ENCODE measurements at regions not wholly inside any gene's neighbourhood (a gene's known extent, or its start where the extent isn't known, plus 50 kb on each side); places are given as distances from the start of the nearest gene placed in this dataset.

- ChIA-PET RAD21 (ENCODE audit: unreplicated experiment) (interaction anchor here (1.2 kb wide), 1 partner anchor 23 kb away, joined by 5 read pairs; no protein-coding TSS in a partner anchor), CTCF (no interaction called here), POLR2A (no interaction called here), SMC1A (ENCODE audit: uncharacterized antibody, unreplicated experiment) (interaction anchor here (1.3 kb wide), 1 partner anchor 11 kb away, joined by 4 read pairs; no protein-coding TSS in a partner anchor)
- WGBS (ENCODE audit: insufficient coverage, insufficient replicate concordance, low lambda C conversion rate, missing lambda C conversion rate): 82% methylated on average over 1 of the region's 1 CpG
- TF ChIP-seq SIN3A (IDR thresholded peaks at IDR 0.05; ENCODE audit: low read depth, low read length): no peak
- TF ChIP-seq EGR1 (IDR thresholded peaks at IDR 0.05; ENCODE audit: borderline replicate concordance in 1 of 2, low read depth in 2 of 2, low read length in 2 of 2): no peak
- TF ChIP-seq RB1 (IDR thresholded peaks at IDR 0.05; ENCODE audit: borderline replicate concordance): no peak
- TF ChIP-seq GATAD2B (conservative IDR thresholded peaks at IDR 0.05; ENCODE audit: low read depth): no peak
- no peak for TF ChIP-seq BRCA1 (IDR thresholded peaks at IDR 0.05; ENCODE audit: low read depth, low read length)
- TF ChIP-seq SREBF2 (IDR thresholded peaks at IDR 0.05; ENCODE audit: low read length): no peak
- TF ChIP-seq MYB (IDR thresholded peaks at IDR 0.05; ENCODE audit: borderline replicate concordance, low read depth, low read length): no peak
- no peak for TF ChIP-seq FOS (IDR thresholded peaks at IDR 0.05; ENCODE audit: borderline replicate concordance, extremely low read depth, insufficient read length)
- no peak for TF ChIP-seq TCF12 (IDR thresholded peaks at IDR 0.05; ENCODE audit: low read depth, low read length)
- no peak for TF ChIP-seq SRF (IDR thresholded peaks at IDR 0.05; ENCODE audit: low read depth in 2 of 2, low read length in 2 of 2)
- no peak for TF ChIP-seq DPF2 (IDR thresholded peaks at IDR 0.05)
- no peak for TF ChIP-seq WRNIP1 (IDR thresholded peaks at IDR 0.05; ENCODE audit: borderline replicate concordance, low read depth, low read length)
- TF ChIP-seq ZNF622 (IDR thresholded peaks at IDR 0.05): no peak
- TF ChIP-seq POLR2AphosphoS5 (IDR thresholded peaks at IDR 0.05; ENCODE audit: low read length): no peak
- DNase-seq (ENCODE audit: low read depth, low spot score): no peak
- Histone ChIP-seq H3K36me3 (ENCODE audit: control insufficient read depth in 2 of 2, insufficient read depth in 2 of 2, low read length in 1 of 2) (no peaks in the 10 kb centered on the region), H3K27ac (ENCODE audit: control insufficient read depth, insufficient read depth) (no peak overlapping the region), H3K4me1 (ENCODE audit: control insufficient read depth, insufficient read depth, low read length) (peaks cover 12% of the 10 kb centered on the region; the same call in 1 of the 2 replicates), H3K4me3 (no peak overlapping the region), H3K79me2 (ENCODE audit: control insufficient read depth, insufficient read depth, low read length) (no peaks in the 10 kb centered on the region), H4K20me1 (ENCODE audit: control insufficient read depth, insufficient read depth) (no peaks in the 10 kb centered on the region), H2AFZ (ENCODE audit: control insufficient read depth, low read depth, low read length) (no peak overlapping the region), H3K9ac (ENCODE audit: control insufficient read depth, insufficient read depth, low read length) (no peak overlapping the region), H3K9me3 (replicated peaks; ENCODE audit: control insufficient read depth, insufficient read depth, low read length) (peaks cover 2% of the 10 kb centered on the region; the same call in 2 of the 3 replicates), H3K27me3 (replicated peaks in 1 of 2; ENCODE audit: control insufficient read depth in 2 of 2, insufficient read depth in 2 of 2, low read length in 1 of 2) (no peaks in the 10 kb centered on the region), H3K4me2 (ENCODE audit: control insufficient read depth, insufficient read depth) (no peak overlapping the region)
- no peak for ATAC-seq
- intact Hi-C loops (cut with micrococcal nuclease; ENCODE audit: unreplicated experiment) (no loop called here), in situ Hi-C loops (cut with MboI) (no loop called here)
- no TSS peak for BruUV-seq (replicated peaks)
- no peak for FAIRE-seq
These were observed 129.1 kb upstream of the CARMIL1 start for GRCh38 chr6:25150031-25150430.

Data from GM12878 (cell line).